GM12874 (cell line): ENCODE measurements at regions not wholly inside any gene's neighbourhood (a gene's known extent, or its start where the extent isn't known, plus 50 kb on each side); places are given as distances from the start of the nearest gene placed in this dataset.

Source experiments
- TF ChIP-seq, protein P1 (sequence below): IDR thresholded peaks from 2 replicates; pipeline ENCODE4 v1.5.1; 2011; ENCODE audit warnings: low read depth, mild to moderate bottlenecking, control low read depth, low read length, moderate library complexity; ENCODE audit not compliant: insufficient read depth

DNA sequence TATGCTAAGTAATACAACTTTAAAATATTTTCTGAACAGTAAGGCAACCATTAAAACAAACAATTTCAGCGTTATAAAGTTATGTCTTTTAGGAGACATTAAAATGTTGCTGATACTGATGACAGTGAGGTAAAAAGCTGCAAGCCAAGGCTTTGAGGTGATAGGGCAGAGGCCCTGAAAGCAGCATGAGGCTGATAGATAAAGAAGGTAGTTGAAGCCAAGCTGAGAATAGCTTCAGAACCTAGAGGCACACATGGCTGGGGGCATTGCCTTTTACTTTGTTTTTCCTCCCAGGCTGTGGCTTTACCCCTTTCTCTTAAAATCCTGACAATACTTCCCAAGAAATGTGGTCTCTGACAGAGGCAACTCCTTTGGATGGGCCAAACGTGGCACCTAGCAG is 149.0 kb upstream of the WWC1 start:
- TF ChIP-seq, protein P1, sequence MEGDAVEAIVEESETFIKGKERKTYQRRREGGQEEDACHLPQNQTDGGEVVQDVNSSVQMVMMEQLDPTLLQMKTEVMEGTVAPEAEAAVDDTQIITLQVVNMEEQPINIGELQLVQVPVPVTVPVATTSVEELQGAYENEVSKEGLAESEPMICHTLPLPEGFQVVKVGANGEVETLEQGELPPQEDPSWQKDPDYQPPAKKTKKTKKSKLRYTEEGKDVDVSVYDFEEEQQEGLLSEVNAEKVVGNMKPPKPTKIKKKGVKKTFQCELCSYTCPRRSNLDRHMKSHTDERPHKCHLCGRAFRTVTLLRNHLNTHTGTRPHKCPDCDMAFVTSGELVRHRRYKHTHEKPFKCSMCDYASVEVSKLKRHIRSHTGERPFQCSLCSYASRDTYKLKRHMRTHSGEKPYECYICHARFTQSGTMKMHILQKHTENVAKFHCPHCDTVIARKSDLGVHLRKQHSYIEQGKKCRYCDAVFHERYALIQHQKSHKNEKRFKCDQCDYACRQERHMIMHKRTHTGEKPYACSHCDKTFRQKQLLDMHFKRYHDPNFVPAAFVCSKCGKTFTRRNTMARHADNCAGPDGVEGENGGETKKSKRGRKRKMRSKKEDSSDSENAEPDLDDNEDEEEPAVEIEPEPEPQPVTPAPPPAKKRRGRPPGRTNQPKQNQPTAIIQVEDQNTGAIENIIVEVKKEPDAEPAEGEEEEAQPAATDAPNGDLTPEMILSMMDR, result no peak

DNA sequence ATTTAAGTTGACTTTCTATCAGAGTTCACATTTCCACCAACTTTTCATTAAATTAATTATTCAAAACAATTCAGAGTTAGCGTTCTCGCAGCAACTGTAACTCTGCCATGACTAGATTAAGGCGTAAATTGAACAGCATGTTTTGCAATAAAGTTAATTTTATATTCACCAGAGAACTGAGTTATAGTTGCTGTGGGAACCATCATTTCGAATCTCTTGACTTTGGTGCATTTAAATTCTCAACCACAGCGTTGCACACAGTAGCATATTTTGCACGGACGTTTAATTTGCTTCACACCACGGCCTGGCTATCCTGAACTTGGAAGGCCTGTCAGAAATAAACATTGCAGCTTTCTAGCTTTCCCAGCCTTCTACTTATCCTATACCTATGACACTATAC is 144.3 kb upstream of the WWC1 start:
- TF ChIP-seq, protein P1, result no peak

DNA sequence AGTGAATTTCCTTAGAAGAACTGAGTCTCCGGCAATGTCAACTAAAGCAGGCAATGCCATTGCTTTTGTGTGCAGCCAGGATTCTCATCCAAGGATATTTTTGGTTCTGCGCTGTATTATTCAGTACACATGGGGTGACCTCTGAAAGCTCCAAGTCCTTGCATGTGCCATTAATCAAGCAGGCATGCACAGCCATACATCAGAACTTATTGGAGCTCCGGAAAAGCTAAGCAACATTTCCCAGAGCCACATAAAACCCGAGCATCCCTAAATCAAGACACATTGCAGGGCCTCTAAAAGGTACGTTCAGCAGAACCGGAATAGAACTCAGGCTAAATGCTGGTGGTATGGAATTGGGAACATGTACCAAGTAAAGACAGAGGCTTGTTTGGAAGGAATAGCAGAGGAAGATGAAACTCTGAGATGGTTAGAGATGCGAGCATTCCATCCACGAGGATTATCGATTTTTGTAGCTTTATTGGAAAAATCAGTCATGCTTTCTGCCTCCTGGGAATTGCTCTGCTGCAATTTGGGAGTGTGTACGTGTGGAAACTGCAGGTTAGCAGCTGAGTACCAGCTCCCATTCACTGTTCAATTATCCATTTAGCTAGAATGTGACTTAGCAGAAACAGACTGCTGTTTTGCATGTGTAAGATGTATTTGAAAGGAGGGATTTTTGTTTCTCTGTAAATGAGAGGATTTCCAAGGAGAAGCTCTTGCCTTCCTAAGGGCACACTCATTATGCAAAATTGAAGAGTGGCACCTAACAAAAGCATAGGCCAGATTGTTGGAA is 143.7 kb upstream of the WWC1 start:
- TF ChIP-seq, protein P1, result no peak

DNA sequence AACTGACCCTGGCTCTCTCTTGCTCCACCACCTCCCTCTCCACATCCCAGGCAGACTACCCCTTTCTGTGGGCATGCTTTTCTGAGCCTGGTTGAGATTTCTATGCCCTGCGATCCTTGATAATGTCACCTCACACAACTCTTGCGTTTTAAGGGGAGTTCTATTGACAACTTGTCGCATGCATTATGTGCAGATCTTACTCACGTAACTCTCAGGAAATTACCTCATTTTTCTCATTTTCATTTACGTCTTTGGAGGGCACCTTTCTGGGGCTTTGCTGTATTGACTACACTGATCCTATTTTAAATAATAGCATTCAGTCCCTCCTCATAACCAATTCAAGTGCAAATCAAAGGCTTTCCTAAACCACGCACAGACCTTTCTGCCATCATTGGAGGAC is 140.4 kb upstream of the WWC1 start:
- TF ChIP-seq, protein P1, result no peak

DNA sequence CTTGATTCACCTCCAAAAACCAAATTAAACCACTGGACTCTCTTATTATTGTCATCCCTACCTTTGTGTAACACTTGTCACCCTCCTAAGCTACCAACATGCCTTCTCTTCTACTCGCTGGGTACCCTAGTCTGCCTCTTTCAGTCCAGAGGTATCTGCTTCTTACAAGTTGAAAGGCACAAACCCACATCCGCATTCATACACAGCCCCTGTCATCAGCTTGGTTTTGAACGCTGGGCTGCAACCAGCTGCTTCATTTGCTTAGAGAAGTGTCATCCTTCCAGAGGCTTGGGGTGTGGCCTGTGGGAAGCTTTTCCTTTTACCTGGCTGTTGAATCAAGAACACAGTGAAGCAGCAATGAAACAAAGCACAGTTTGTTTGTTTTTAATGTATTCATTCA is 138.8 kb upstream of the WWC1 start:
- TF ChIP-seq, protein P1, result no peak

DNA sequence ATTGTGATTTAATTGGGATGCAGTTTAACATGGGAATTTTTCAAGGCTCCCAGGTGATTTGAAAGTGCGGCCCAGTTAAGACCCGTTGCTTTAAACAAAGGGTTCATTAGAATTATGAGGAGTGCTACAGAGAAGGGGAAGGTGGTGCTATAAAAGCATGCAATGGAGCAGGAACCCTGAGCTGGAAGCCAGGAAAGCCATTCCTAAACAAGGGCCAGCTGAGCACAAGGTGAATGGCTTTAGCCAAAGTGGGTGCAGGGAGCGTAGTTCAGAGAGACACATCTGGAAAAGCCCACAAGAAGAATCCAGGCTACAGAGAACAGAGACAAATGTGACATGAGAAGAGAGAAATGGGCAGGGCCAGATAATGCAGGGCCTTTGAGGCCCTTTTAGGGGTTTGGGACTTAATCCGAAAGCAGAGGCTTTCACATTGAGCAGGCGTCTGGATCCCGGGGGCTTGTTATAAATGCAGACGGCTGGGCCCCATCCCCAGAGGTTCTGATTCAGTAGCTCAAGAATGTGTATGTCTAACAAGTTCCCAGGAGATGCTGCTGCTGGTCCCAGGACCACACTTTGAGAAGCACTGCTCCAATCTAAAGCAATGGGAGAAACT is 138.1 kb upstream of the WWC1 start:
- TF ChIP-seq, protein P1, result no peak

DNA sequence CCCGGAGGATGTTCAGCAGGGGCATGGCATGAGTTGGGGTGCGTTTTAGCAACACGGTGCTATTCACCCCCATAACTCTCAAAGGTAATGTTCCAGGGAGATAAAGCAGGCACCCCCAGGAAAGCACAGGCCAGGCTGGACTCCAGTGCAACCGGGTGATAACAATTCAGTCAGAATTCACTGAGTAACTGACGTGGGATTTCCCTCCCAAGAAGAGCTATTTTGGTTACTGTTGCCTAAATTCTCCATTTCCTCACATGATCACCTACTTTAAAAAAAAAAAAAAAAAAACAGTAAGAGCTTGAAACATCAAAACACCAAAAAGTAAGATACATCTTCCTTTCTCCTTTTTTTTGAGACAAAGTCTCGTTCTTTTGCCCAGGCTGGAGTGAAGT is 137.6 kb upstream of the WWC1 start:
- TF ChIP-seq, protein P1, result no peak
